ENCODE measurements at regions not wholly inside any gene's neighbourhood (a gene's known extent, or its start where the extent isn't known, plus 50 kb on each side); places are given as distances from the start of the nearest gene placed in this dataset.
A peak's percentile ranks its signal among the peaks of the same experiment; 100 is the strongest.

DNA sequence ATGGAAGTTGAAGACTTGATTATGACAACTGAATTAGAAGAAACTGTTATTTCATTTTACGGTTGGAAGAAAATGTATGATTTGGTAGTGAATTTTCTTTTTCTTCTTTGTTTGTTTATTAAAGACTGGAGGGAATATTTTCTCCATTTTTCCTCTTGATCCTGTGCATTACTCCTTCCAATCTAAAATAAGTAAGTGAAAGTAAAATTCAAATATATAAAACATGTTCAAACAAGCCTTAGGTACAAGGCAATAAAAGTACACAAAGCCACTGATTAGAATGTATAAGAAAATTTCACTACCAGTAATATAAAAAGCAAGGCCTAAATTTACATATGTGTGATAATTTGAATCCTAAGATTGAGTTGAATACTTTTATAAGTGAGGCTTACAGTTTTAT, 181.2 kb upstream of the MME start:
- no peaks in the 10 kb centered on the region for H3K27me3 ChIP-seq
- no peak for DNase-seq
- TF ChIP-seq CTCF (IDR thresholded peaks at IDR 0.05), result no peak
- 70 to 84% methylated on average over 1 of the region's 1 CpG for WGBS, 2 donors
- H3K36me3 ChIP-seq, result no peaks in the 10 kb centered on the region
- H3K4me1 ChIP-seq, result peaks cover 0 to 28% (median 3%) of the 10 kb centered on the region in 9 donors
- intact Hi-C loops (cut with DNase I), result no loop called here
- ATAC-seq, result no peak
- H3K9me3 ChIP-seq, result peaks cover 0 to 11% (median 0%) of the 10 kb centered on the region in 11 donors
- peak overlapping the region in 6 of 10 donors; percentile 14 to 81 (median 54) for H3K27ac ChIP-seq
- no peak overlapping the region for H3K4me3 ChIP-seq

DNA sequence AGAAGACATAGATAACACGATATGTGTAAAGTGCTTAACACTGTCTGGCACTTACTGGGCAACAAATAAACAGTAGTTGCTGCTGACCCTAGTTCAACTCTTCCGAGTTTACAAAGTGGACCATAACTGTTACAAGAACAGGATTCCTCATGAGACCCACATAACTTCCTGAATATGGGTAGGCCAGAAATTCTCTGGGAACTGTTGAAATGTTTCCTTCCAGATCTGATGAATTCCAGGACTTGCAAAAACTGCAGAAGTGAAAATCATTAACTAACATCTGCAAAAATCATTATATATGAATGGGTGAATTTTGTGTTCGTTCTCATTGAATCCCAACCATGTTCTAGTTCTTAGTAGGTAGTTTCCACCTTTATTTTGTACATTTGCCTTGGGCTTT, 181.7 kb upstream of the MME start:
- intact Hi-C loops (cut with DNase I), result no loop called here
- peak in 6 of 8 donors; percentile 81 to 92 (median 90) for ATAC-seq

GRCh38 chr3:154893813-154894212, 186.3 kb upstream of the MME start:
- DNase-seq (no peak), ATAC-seq (no peak)
- Histone ChIP-seq H3K27me3 (no peaks in the 10 kb centered on the region), H3K4me1 (peaks cover 0 to 24% (median 8%) of the 10 kb centered on the region in 9 donors), H3K36me3 (no peaks in the 10 kb centered on the region), H3K9me3 (peaks cover 0 to 21% (median 0%) of the 10 kb centered on the region in 11 donors), H3K4me3 (no peak overlapping the region), H3K27ac (no peak overlapping the region)
- no peak for TF ChIP-seq CTCF (IDR thresholded peaks at IDR 0.05)
- intact Hi-C loops (cut with DNase I), result no loop called here
- WGBS, 2 donors, result 82 to 86% methylated on average over 6 of the region's 6 CpGs

More for the DNA sequence above, 181.7 kb upstream of the MME start:
- TF ChIP-seq CTCF (IDR thresholded peaks at IDR 0.05), result no peak
- H3K4me1 ChIP-seq, result peaks cover 0 to 28% (median 3%) of the 10 kb centered on the region in 9 donors
- no peak overlapping the region for H3K4me3 ChIP-seq
- DNase-seq, result no peak
- WGBS, 2 donors, result 25 to 32% methylated on average over 3 of the region's 3 CpGs
- H3K36me3 ChIP-seq, result no peaks in the 10 kb centered on the region
- no peaks in the 10 kb centered on the region for H3K27me3 ChIP-seq
- H3K27ac ChIP-seq, result peak overlapping the region in 8 of 10 donors; percentile 43 to 81 (median 54)
- peaks cover 0 to 11% (median 0%) of the 10 kb centered on the region in 11 donors for H3K9me3 ChIP-seq

DNA sequence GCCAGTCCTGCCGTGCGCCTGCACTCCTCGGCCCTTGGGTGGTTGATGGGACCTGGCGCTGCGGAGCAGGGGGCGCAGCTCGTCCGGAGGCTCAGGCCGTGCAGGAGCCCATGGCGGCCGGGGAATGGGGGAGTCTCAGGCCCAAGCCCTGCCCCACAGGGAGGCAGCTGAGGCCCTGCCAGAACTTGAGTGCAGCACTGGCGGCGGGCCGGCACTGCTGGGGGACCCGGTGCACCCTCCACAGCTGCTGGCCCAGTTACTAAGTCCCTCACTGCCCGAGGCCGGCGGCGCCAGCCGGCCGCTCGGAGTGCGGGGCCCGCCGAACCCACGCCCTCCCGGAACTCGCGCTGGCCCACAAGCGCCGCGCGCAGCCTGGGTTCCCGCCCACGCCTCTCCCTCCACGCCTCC, 190.9 kb upstream of the MME start:
- Histone ChIP-seq H3K27ac (no peak overlapping the region), H3K4me1 (peaks cover 0 to 10% (median 0%) of the 10 kb centered on the region in 9 donors), H3K27me3 (no peaks in the 10 kb centered on the region), H3K36me3 (no peaks in the 10 kb centered on the region), H3K9me3 (peaks cover 0 to 21% (median 0%) of the 10 kb centered on the region in 11 donors), H3K4me3 (no peak overlapping the region)
- ATAC-seq, result no peak
- intact Hi-C loops (cut with DNase I), result no loop called here
- DNase-seq, result no peak
- TF ChIP-seq CTCF (IDR thresholded peaks at IDR 0.05), result no peak
- WGBS, 2 donors, result 93 to 95% methylated on average over 36 of the region's 36 CpGs
